ENCODE measurements at regions not wholly inside any gene's neighbourhood (a gene's known extent, or its start where the extent isn't known, plus 50 kb on each side); places are given as distances from the start of the nearest gene placed in this dataset.

DNA sequence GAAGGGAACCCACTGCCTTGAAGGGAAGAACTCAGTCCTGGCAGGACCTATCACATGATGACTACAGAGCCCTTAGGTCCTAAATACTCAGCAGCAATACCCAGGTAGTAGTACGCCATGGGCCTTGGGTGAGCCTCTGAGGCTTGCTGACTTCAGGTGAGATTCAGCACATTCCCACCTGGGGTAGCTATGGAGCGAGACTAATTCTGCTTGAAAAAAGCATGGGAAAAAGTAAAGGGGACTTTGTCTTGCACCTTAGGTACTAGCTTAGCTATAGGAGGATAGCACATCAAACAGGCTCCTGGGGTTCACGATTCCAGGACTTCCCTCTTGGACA lies 98.2 kb upstream of the MEOX2 start:
- TF ChIP-seq CTCF (IDR thresholded peaks at IDR 0.05) = no peak
- no peak for TF ChIP-seq POLR2A (IDR thresholded peaks at IDR 0.05)

Data from thyroid gland (tissue), 4 donors.